ENCODE measurements at regions not wholly inside any gene's neighbourhood (a gene's known extent, or its start where the extent isn't known, plus 50 kb on each side); places are given as distances from the start of the nearest gene placed in this dataset.

- DNase-seq: no peak
These were observed 291.3 kb downstream of the ETNK1 start for GRCh38 chr12:22916241-22916640.

- DNase-seq: no peak
These were observed 291.8 kb downstream of the ETNK1 start for GRCh38 chr12:22916815-22917214.

GRCh38 chr12:22919883-22920282, 294.9 kb downstream of the ETNK1 start:
- no peak for DNase-seq

GRCh38 chr12:22923768-22924167, 298.8 kb downstream of the ETNK1 start:
- DNase-seq: no peak

GRCh38 chr12:22924391-22924790, 299.4 kb downstream of the ETNK1 start:
- no peak for DNase-seq

GRCh38 chr12:22925623-22926022, 300.7 kb downstream of the ETNK1 start:
- no peak for DNase-seq

- DNase-seq: no peak
These were observed 307.5 kb downstream of the ETNK1 start for GRCh38 chr12:22932431-22932830.

- DNase-seq: peak; percentile 1
These were observed 310.1 kb downstream of the ETNK1 start for GRCh38 chr12:22935090-22935489.

- DNase-seq: no peak
These were observed 310.5 kb downstream of the ETNK1 start for GRCh38 chr12:22935501-22935900.

- DNase-seq: no peak
These were observed 313.4 kb downstream of the ETNK1 start for GRCh38 chr12:22938323-22938722.

- no peak for DNase-seq
These were observed 326.2 kb downstream of the ETNK1 start for GRCh38 chr12:22951206-22951605.

- no peak for DNase-seq
These were observed 331.7 kb downstream of the ETNK1 start for GRCh38 chr12:22956690-22957089.

- no peak for DNase-seq
These were observed 342.2 kb downstream of the ETNK1 start for GRCh38 chr12:22967171-22967570.

- DNase-seq: no peak
These were observed 344.6 kb downstream of the ETNK1 start for GRCh38 chr12:22969521-22969920.

- DNase-seq: no peak
These were observed 346.3 kb downstream of the ETNK1 start for GRCh38 chr12:22971247-22971646.

- DNase-seq: peak; percentile 5
These were observed 346.8 kb downstream of the ETNK1 start for GRCh38 chr12:22971701-22972191.

- peak; percentile 85 for DNase-seq
These were observed 349.9 kb downstream of the ETNK1 start for GRCh38 chr12:22974865-22975264.

- peak; percentile 93 for DNase-seq
These were observed 354.0 kb downstream of the ETNK1 start for GRCh38 chr12:22978962-22979361.

- DNase-seq: no peak
These were observed 355.0 kb downstream of the ETNK1 start for GRCh38 chr12:22979854-22980469.

- DNase-seq: peak; percentile 15
These were observed 356.7 kb downstream of the ETNK1 start for GRCh38 chr12:22981711-22982110.

- DNase-seq: no peak
These were observed 357.7 kb downstream of the ETNK1 start for GRCh38 chr12:22982635-22983034.

GRCh38 chr12:22986997-22987396, 362.0 kb downstream of the ETNK1 start:
- DNase-seq: no peak

- no peak for DNase-seq
These were observed 365.5 kb downstream of the ETNK1 start for GRCh38 chr12:22990501-22990900.

GRCh38 chr12:22991250-22991844, 366.4 kb downstream of the ETNK1 start:
- no peak for DNase-seq
